AG04449 (cell line): ENCODE measurements at regions not wholly inside any gene's neighbourhood (a gene's known extent, or its start where the extent isn't known, plus 50 kb on each side); places are given as distances from the start of the nearest gene placed in this dataset.
"Not testable (repeated sequence)": the region's sequence is repeated elsewhere in the genome, so short reads cannot be mapped to it uniquely, and the experiment has no call there.

Source experiments
- CTCF ChIA-PET: fragments of 350-600 bp; formaldehyde crosslinking; extraction: SDS; loops from one replicate; lab custom pipeline; 2021; ENCODE audit warnings: antibody characterized with exemption; lab: Yijun Ruan, JAX
- POLR2A ChIA-PET: fragments of 400-600, 350-600 bp; formaldehyde crosslinking; extraction: SDS; loops from one replicate; lab custom pipeline; 2020; ENCODE audit warnings: antibody characterized with exemption, inconsistent platforms; lab: Yijun Ruan, JAX
- DNase-seq: peaks from one replicate; pipeline ENCODE4 v3.0.0-alpha.2; 2010; ENCODE audit warnings: low read depth, low spot score
- H3K4me3 ChIP-seq: 2 replicates; pipeline ENCODE4 v1.5.1; 2011; ENCODE audit warnings: low read depth, mild to moderate bottlenecking, control low read depth, low read length
- TF ChIP-seq, protein P1 (sequence below): IDR thresholded peaks from one replicate; pipeline ENCODE4 v1.5.1; 2011; ENCODE audit warnings: mild to moderate bottlenecking, moderate library complexity, low read length, control low read depth, inconsistent platforms; ENCODE audit not compliant: insufficient read depth; ENCODE audit errors: missing control alignments

DNA sequence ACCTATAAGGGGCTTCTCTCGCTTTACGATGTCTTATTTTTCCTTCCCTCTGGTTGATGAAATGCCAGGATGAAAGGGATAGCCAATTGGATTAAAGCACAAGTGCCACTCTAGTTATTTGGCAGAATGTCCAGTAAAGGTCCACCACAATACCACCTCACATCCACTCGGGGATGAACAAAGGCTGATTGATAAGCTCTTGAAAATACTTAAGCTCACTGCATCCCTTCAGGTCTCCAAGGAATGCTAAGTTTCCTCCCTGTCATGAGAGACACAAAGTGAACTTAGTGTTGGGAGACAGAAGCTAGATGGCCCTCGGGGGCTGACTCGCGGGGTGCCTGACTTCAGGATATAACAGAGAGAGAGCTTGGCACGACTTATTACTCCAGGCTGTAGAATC, 185.9 kb upstream of the ZNF644 start:
- DNase-seq, H3K4me3 ChIP-seq, CTCF ChIA-PET: not testable (repeated sequence)
- POLR2A ChIA-PET: interaction anchor here (0.6 kb wide), 1 partner anchor 871 kb away, joined by 3 read pairs; no protein-coding TSS in a partner anchor

GRCh38 chr1:91204150-91204549, 182.3 kb upstream of the ZNF644 start:
- H3K4me3 ChIP-seq, POLR2A ChIA-PET, DNase-seq, CTCF ChIA-PET: not testable (repeated sequence)

- ChIA-PET CTCF (interaction anchor here (5.8 kb wide), 1 partner anchor 35 kb away, joined by 31 read pairs; no protein-coding TSS in a partner anchor), POLR2A (no interaction called here)
- TF ChIP-seq, protein P1, sequence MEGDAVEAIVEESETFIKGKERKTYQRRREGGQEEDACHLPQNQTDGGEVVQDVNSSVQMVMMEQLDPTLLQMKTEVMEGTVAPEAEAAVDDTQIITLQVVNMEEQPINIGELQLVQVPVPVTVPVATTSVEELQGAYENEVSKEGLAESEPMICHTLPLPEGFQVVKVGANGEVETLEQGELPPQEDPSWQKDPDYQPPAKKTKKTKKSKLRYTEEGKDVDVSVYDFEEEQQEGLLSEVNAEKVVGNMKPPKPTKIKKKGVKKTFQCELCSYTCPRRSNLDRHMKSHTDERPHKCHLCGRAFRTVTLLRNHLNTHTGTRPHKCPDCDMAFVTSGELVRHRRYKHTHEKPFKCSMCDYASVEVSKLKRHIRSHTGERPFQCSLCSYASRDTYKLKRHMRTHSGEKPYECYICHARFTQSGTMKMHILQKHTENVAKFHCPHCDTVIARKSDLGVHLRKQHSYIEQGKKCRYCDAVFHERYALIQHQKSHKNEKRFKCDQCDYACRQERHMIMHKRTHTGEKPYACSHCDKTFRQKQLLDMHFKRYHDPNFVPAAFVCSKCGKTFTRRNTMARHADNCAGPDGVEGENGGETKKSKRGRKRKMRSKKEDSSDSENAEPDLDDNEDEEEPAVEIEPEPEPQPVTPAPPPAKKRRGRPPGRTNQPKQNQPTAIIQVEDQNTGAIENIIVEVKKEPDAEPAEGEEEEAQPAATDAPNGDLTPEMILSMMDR: no peak
- DNase-seq: no peak
- H3K4me3 ChIP-seq: no peak overlapping the region
These were observed 179.9 kb upstream of the ZNF644 start for GRCh38 chr1:91201694-91202093.

- ChIA-PET POLR2A (no interaction called here), CTCF (interaction anchor here (5.8 kb wide), 1 partner anchor 35 kb away, joined by 31 read pairs; no protein-coding TSS in a partner anchor)
- no peak for DNase-seq
- no peak overlapping the region for H3K4me3 ChIP-seq
- TF ChIP-seq, protein P1: no peak
These were observed 179.3 kb upstream of the ZNF644 start for GRCh38 chr1:91201176-91201575.

GRCh38 chr1:91200675-91201074, 178.8 kb upstream of the ZNF644 start:
- CTCF ChIA-PET: interaction anchor here (5.8 kb wide), 1 partner anchor 34 kb away, joined by 31 read pairs; no protein-coding TSS in a partner anchor
- no peak for DNase-seq
- no peak overlapping the region for H3K4me3 ChIP-seq
- TF ChIP-seq, protein P1: no peak
- POLR2A ChIA-PET: no interaction called here

- no peak for DNase-seq
- TF ChIP-seq, protein P1: no peak
- CTCF ChIA-PET: interaction anchor here (5.8 kb wide), 1 partner anchor 33 kb away, joined by 31 read pairs; no protein-coding TSS in a partner anchor
- POLR2A ChIA-PET: no interaction called here
- no peak overlapping the region for H3K4me3 ChIP-seq
These were observed 178.2 kb upstream of the ZNF644 start for GRCh38 chr1:91199988-91200387.

GRCh38 chr1:91190996-91191395, 169.2 kb upstream of the ZNF644 start:
- TF ChIP-seq, protein P1: no peak
- POLR2A ChIA-PET: no interaction called here
- DNase-seq: no peak
- H3K4me3 ChIP-seq: no peak overlapping the region
- CTCF ChIA-PET: interaction anchor here (0.9 kb wide), 1 partner anchor 25 kb away, joined by 3 read pairs; no protein-coding TSS in a partner anchor
